CD4-positive, alpha-beta memory T cell (primary cell): ENCODE measurements at regions not wholly inside any gene's neighbourhood (a gene's known extent, or its start where the extent isn't known, plus 50 kb on each side); places are given as distances from the start of the nearest gene placed in this dataset.

ENCODE experiments used
- CTCF ChIA-PET: fragments of 350-600 bp; sonication (Branson Sonifier 250); formaldehyde crosslinking; loops from one replicate; lab custom pipeline; 2021; ENCODE audit warnings: inconsistent platforms; ENCODE audit not compliant: partially characterized antibody; lab: Charles Lee
- POLR2A ChIA-PET: fragments of 350-600 bp; sonication (Branson Sonifier 250); formaldehyde crosslinking; loops from one replicate; lab custom pipeline; 2021; ENCODE audit not compliant: partially characterized antibody; lab: Charles Lee
- DNase-seq, 5 donors: peaks; one replicate each; pipeline versions ENCODE4 v3.0.0 to v3.0.0-alpha.2; 2020 to 2022; ENCODE audit warnings: mixed read lengths in 1 of 5
- H3K27ac ChIP-seq: one replicate; pipeline ENCODE4 v1.7.0; 2013; ENCODE audit warnings: low read depth, low read length
- H3K27me3 ChIP-seq: 2 replicates; pipeline ENCODE4 v1.7.0; 2013; ENCODE audit warnings: mild to moderate bottlenecking, low read length, moderate library complexity; ENCODE audit not compliant: insufficient read depth
- H3K36me3 ChIP-seq: 2 replicates; pipeline ENCODE4 v1.7.0; 2013; ENCODE audit warnings: mild to moderate bottlenecking, low read length, moderate library complexity; ENCODE audit not compliant: insufficient read depth
- H3K4me1 ChIP-seq: 2 replicates; pipeline ENCODE4 v1.7.0; 2013; ENCODE audit warnings: mild to moderate bottlenecking, low read length, moderate library complexity; ENCODE audit not compliant: insufficient read depth
- H3K4me3 ChIP-seq, 2 donors: one replicate each; pipeline ENCODE4 v1.7.0; 2013; ENCODE audit warnings: low read length in 2 of 2, mild to moderate bottlenecking in 1 of 2
- H3K9me3 ChIP-seq, 2 donors: one replicate each; pipeline ENCODE4 v1.7.0; 2013; ENCODE audit warnings: low read length in 2 of 2, control low read depth in 1 of 2; ENCODE audit not compliant: control insufficient read depth in 1 of 2
- H3K27ac Mint-ChIP-seq, 7 donors: one replicate each; pipeline ENCODE4 v1.8.0; 2020 to 2021; ENCODE audit warnings: mixed read lengths in 7 of 7, mild to moderate bottlenecking in 6 of 7, inconsistent platforms in 3 of 7, moderate library complexity in 3 of 7
- H3K27me3 Mint-ChIP-seq, 2 donors: one replicate each; pipeline ENCODE4 v1.8.0; 2020 to 2021; ENCODE audit warnings: mixed read lengths in 2 of 2
- H3K36me3 Mint-ChIP-seq, 2 donors: one replicate each; pipeline ENCODE4 v1.8.0; 2020 to 2021; ENCODE audit warnings: mixed read lengths in 2 of 2, inconsistent platforms in 1 of 2, mild to moderate bottlenecking in 1 of 2
- H3K4me1 Mint-ChIP-seq, 4 donors: one replicate each; pipeline ENCODE4 v1.8.0; 2020 to 2021; ENCODE audit warnings: mixed read lengths in 4 of 4, mild to moderate bottlenecking in 1 of 4
- H3K4me3 Mint-ChIP-seq, 8 donors: one replicate each; pipeline ENCODE4 v1.8.0; 2020 to 2021; ENCODE audit warnings: mixed read lengths in 8 of 8, mild to moderate bottlenecking in 7 of 8, moderate library complexity in 6 of 8, inconsistent platforms in 3 of 8
- H3K9me3 Mint-ChIP-seq, 8 donors: one replicate each; pipeline ENCODE4 v1.8.0; 2020 to 2021; ENCODE audit warnings: mixed read lengths in 8 of 8, mild to moderate bottlenecking in 5 of 8, inconsistent platforms in 3 of 8, moderate library complexity in 1 of 8
- intact Hi-C: fragments of 100-400 bp; cut with micrococcal nuclease; formaldehyde crosslinking; loops from one replicate; pipeline ENCODE4 v1.15.1; 2023

- Histone ChIP-seq H3K36me3 (no peaks in the 10 kb centered on the region), H3K4me3 (no peak overlapping the region), H3K4me1 (no peaks in the 10 kb centered on the region), H3K9me3 (no peaks in the 10 kb centered on the region), H3K27me3 (no peaks in the 10 kb centered on the region), H3K27ac (no peak overlapping the region)
- Mint-ChIP-seq H3K9me3 (no peaks in the 10 kb centered on the region), H3K36me3 (no peaks in the 10 kb centered on the region), H3K4me1 (no peaks in the 10 kb centered on the region), H3K4me3 (no peak overlapping the region), H3K27me3 (peaks cover 4 to 11% of the 10 kb centered on the region in 2 donors), H3K27ac (no peak overlapping the region)
- no peak for DNase-seq
- ChIA-PET POLR2A (no interaction called here), CTCF (interaction anchor here (1.4 kb wide), 2 partner anchors 12 to 148 kb away, joined by 3 read pairs; no protein-coding TSS in a partner anchor)
- intact Hi-C loops, result no loop called here
These were observed 185.4 kb upstream of the G2E3 start for GRCh38 chr14:30373526-30373925.

- H3K4me3 ChIP-seq, result no peak overlapping the region
- no peaks in the 10 kb centered on the region for H3K4me1 ChIP-seq
- ChIA-PET POLR2A (no interaction called here), CTCF (interaction anchor here (0.6 to 3.5 kb wide), 6 partner anchors 10 to 878 kb away, joined by 3 to 16 read pairs (median 4); no protein-coding TSS in a partner anchor)
- peak; percentile 36 to 50 (median 40) for DNase-seq
- intact Hi-C loops, result loop anchor here (1.0 kb wide), 1 partner anchor 236 kb away; no protein-coding TSS in a partner anchor
- H3K27me3 Mint-ChIP-seq, result peaks cover 4 to 11% of the 10 kb centered on the region in 2 donors
- no peaks in the 10 kb centered on the region for H3K9me3 Mint-ChIP-seq
- no peaks in the 10 kb centered on the region for H3K36me3 ChIP-seq
- no peaks in the 10 kb centered on the region for H3K27me3 ChIP-seq
- no peak overlapping the region for H3K4me3 Mint-ChIP-seq
- H3K9me3 ChIP-seq, result no peaks in the 10 kb centered on the region
- no peak overlapping the region for H3K27ac ChIP-seq
- no peak overlapping the region for H3K27ac Mint-ChIP-seq
- no peaks in the 10 kb centered on the region for H3K36me3 Mint-ChIP-seq
- no peaks in the 10 kb centered on the region for H3K4me1 Mint-ChIP-seq
These were observed 183.6 kb upstream of the G2E3 start for GRCh38 chr14:30375296-30375892.

- POLR2A ChIA-PET, result no interaction called here
- Histone ChIP-seq H3K36me3 (no peaks in the 10 kb centered on the region), H3K27ac (no peak overlapping the region), H3K9me3 (no peaks in the 10 kb centered on the region), H3K4me3 (no peak overlapping the region), H3K4me1 (no peaks in the 10 kb centered on the region), H3K27me3 (no peaks in the 10 kb centered on the region)
- peaks cover 6 to 8% of the 10 kb centered on the region in 2 donors for H3K27me3 Mint-ChIP-seq
- DNase-seq, result no peak
- H3K36me3 Mint-ChIP-seq, result no peaks in the 10 kb centered on the region
- no peaks in the 10 kb centered on the region for H3K4me1 Mint-ChIP-seq
- intact Hi-C loops, result no loop called here
- no peaks in the 10 kb centered on the region for H3K9me3 Mint-ChIP-seq
- CTCF ChIA-PET, result interaction anchor here (0.6 to 1.2 kb wide), 2 partner anchors 229 to 941 kb away, joined by 3 to 4 read pairs; no protein-coding TSS in a partner anchor
- H3K4me3 Mint-ChIP-seq, result no peak overlapping the region
- no peak overlapping the region for H3K27ac Mint-ChIP-seq
These were observed 177.0 kb upstream of the G2E3 start for GRCh38 chr14:30381861-30382480.

- H3K27ac ChIP-seq, result no peak overlapping the region
- H3K9me3 ChIP-seq, result no peaks in the 10 kb centered on the region
- ChIA-PET CTCF (interaction anchor here (1.4 to 1.6 kb wide), 2 partner anchors 10 to 12 kb away, joined by 3 to 8 read pairs; no protein-coding TSS in a partner anchor), POLR2A (no interaction called here)
- H3K27me3 ChIP-seq, result no peaks in the 10 kb centered on the region
- Mint-ChIP-seq H3K27ac (no peak overlapping the region), H3K4me1 (no peaks in the 10 kb centered on the region), H3K9me3 (peaks cover 0 to 2% (median 0%) of the 10 kb centered on the region in 8 donors), H3K4me3 (no peak overlapping the region), H3K27me3 (peaks cover 6% of the 10 kb centered on the region in 2 donors), H3K36me3 (no peaks in the 10 kb centered on the region)
- H3K4me3 ChIP-seq, result no peak overlapping the region
- intact Hi-C loops, result no loop called here
- no peaks in the 10 kb centered on the region for H3K36me3 ChIP-seq
- no peak for DNase-seq
- H3K4me1 ChIP-seq, result no peaks in the 10 kb centered on the region
These were observed 173.0 kb upstream of the G2E3 start for GRCh38 chr14:30385925-30386324.

GRCh38 chr14:30387871-30388270, 171.1 kb upstream of the G2E3 start:
- H3K36me3 ChIP-seq, result no peaks in the 10 kb centered on the region
- no peak overlapping the region for H3K27ac Mint-ChIP-seq
- intact Hi-C loops, result no loop called here
- H3K9me3 Mint-ChIP-seq, result peaks cover 0 to 2% (median 0%) of the 10 kb centered on the region in 8 donors
- CTCF ChIA-PET, result no interaction called here
- no peaks in the 10 kb centered on the region for H3K4me1 ChIP-seq
- POLR2A ChIA-PET, result no interaction called here
- H3K27me3 Mint-ChIP-seq, result peaks cover 6% of the 10 kb centered on the region in 2 donors
- H3K27me3 ChIP-seq, result no peaks in the 10 kb centered on the region
- H3K4me1 Mint-ChIP-seq, result no peaks in the 10 kb centered on the region
- H3K27ac ChIP-seq, result no peak overlapping the region
- DNase-seq, result no peak
- no peak overlapping the region for H3K4me3 Mint-ChIP-seq
- no peaks in the 10 kb centered on the region for H3K36me3 Mint-ChIP-seq
- no peak overlapping the region for H3K4me3 ChIP-seq
- no peaks in the 10 kb centered on the region for H3K9me3 ChIP-seq

GRCh38 chr14:30389134-30389876, 169.7 kb upstream of the G2E3 start:
- Histone ChIP-seq H3K27ac (no peak overlapping the region), H3K4me3 (no peak overlapping the region), H3K27me3 (no peaks in the 10 kb centered on the region), H3K4me1 (no peaks in the 10 kb centered on the region), H3K36me3 (no peaks in the 10 kb centered on the region), H3K9me3 (no peaks in the 10 kb centered on the region)
- ChIA-PET POLR2A (no interaction called here), CTCF (no interaction called here)
- peaks cover 3 to 6% of the 10 kb centered on the region in 2 donors for H3K27me3 Mint-ChIP-seq
- DNase-seq, result no peak
- H3K27ac Mint-ChIP-seq, result no peak overlapping the region
- intact Hi-C loops, result no loop called here
- no peak overlapping the region for H3K4me3 Mint-ChIP-seq
- no peaks in the 10 kb centered on the region for H3K36me3 Mint-ChIP-seq
- peaks cover 0 to 2% (median 0%) of the 10 kb centered on the region in 8 donors for H3K9me3 Mint-ChIP-seq
- H3K4me1 Mint-ChIP-seq, result no peaks in the 10 kb centered on the region

GRCh38 chr14:30389877-30390385, 169.0 kb upstream of the G2E3 start:
- Mint-ChIP-seq H3K4me1 (no peaks in the 10 kb centered on the region), H3K27ac (no peak overlapping the region), H3K4me3 (no peak overlapping the region), H3K27me3 (peaks cover 0 to 3% of the 10 kb centered on the region in 2 donors), H3K36me3 (no peaks in the 10 kb centered on the region), H3K9me3 (peaks cover 0 to 2% (median 0%) of the 10 kb centered on the region in 8 donors)
- no peak for DNase-seq
- Histone ChIP-seq H3K27me3 (no peaks in the 10 kb centered on the region), H3K27ac (no peak overlapping the region), H3K36me3 (no peaks in the 10 kb centered on the region), H3K4me3 (no peak overlapping the region), H3K9me3 (no peaks in the 10 kb centered on the region), H3K4me1 (no peaks in the 10 kb centered on the region)
- ChIA-PET CTCF (no interaction called here), POLR2A (no interaction called here)
- intact Hi-C loops, result no loop called here
